CD4-positive, alpha-beta memory T cell (primary cell): ENCODE measurements at regions not wholly inside any gene's neighbourhood (a gene's known extent, or its start where the extent isn't known, plus 50 kb on each side); places are given as distances from the start of the nearest gene placed in this dataset.

ENCODE experiments used
- CTCF ChIA-PET: fragments of 350-600 bp; sonication (Branson Sonifier 250); formaldehyde crosslinking; loops from one replicate; lab custom pipeline; 2021; ENCODE audit warnings: inconsistent platforms; ENCODE audit not compliant: partially characterized antibody; lab: Charles Lee
- POLR2A ChIA-PET: fragments of 350-600 bp; sonication (Branson Sonifier 250); formaldehyde crosslinking; loops from one replicate; lab custom pipeline; 2021; ENCODE audit not compliant: partially characterized antibody; lab: Charles Lee
- DNase-seq, 5 donors: peaks; one replicate each; pipeline versions ENCODE4 v3.0.0 to v3.0.0-alpha.2; 2020 to 2022; ENCODE audit warnings: mixed read lengths in 1 of 5
- H3K27ac ChIP-seq: one replicate; pipeline ENCODE4 v1.7.0; 2013; ENCODE audit warnings: low read depth, low read length
- H3K27me3 ChIP-seq: 2 replicates; pipeline ENCODE4 v1.7.0; 2013; ENCODE audit warnings: mild to moderate bottlenecking, low read length, moderate library complexity; ENCODE audit not compliant: insufficient read depth
- H3K36me3 ChIP-seq: 2 replicates; pipeline ENCODE4 v1.7.0; 2013; ENCODE audit warnings: mild to moderate bottlenecking, low read length, moderate library complexity; ENCODE audit not compliant: insufficient read depth
- H3K4me1 ChIP-seq: 2 replicates; pipeline ENCODE4 v1.7.0; 2013; ENCODE audit warnings: mild to moderate bottlenecking, low read length, moderate library complexity; ENCODE audit not compliant: insufficient read depth
- H3K4me3 ChIP-seq, 2 donors: one replicate each; pipeline ENCODE4 v1.7.0; 2013; ENCODE audit warnings: low read length in 2 of 2, mild to moderate bottlenecking in 1 of 2
- H3K9me3 ChIP-seq, 2 donors: one replicate each; pipeline ENCODE4 v1.7.0; 2013; ENCODE audit warnings: low read length in 2 of 2, control low read depth in 1 of 2; ENCODE audit not compliant: control insufficient read depth in 1 of 2
- H3K27ac Mint-ChIP-seq, 7 donors: one replicate each; pipeline ENCODE4 v1.8.0; 2020 to 2021; ENCODE audit warnings: mixed read lengths in 7 of 7, mild to moderate bottlenecking in 6 of 7, inconsistent platforms in 3 of 7, moderate library complexity in 3 of 7
- H3K27me3 Mint-ChIP-seq, 2 donors: one replicate each; pipeline ENCODE4 v1.8.0; 2020 to 2021; ENCODE audit warnings: mixed read lengths in 2 of 2
- H3K36me3 Mint-ChIP-seq, 2 donors: one replicate each; pipeline ENCODE4 v1.8.0; 2020 to 2021; ENCODE audit warnings: mixed read lengths in 2 of 2, inconsistent platforms in 1 of 2, mild to moderate bottlenecking in 1 of 2
- H3K4me1 Mint-ChIP-seq, 4 donors: one replicate each; pipeline ENCODE4 v1.8.0; 2020 to 2021; ENCODE audit warnings: mixed read lengths in 4 of 4, mild to moderate bottlenecking in 1 of 4
- H3K4me3 Mint-ChIP-seq, 8 donors: one replicate each; pipeline ENCODE4 v1.8.0; 2020 to 2021; ENCODE audit warnings: mixed read lengths in 8 of 8, mild to moderate bottlenecking in 7 of 8, moderate library complexity in 6 of 8, inconsistent platforms in 3 of 8
- H3K9me3 Mint-ChIP-seq, 8 donors: one replicate each; pipeline ENCODE4 v1.8.0; 2020 to 2021; ENCODE audit warnings: mixed read lengths in 8 of 8, mild to moderate bottlenecking in 5 of 8, inconsistent platforms in 3 of 8, moderate library complexity in 1 of 8
- intact Hi-C: fragments of 100-400 bp; cut with micrococcal nuclease; formaldehyde crosslinking; loops from one replicate; pipeline ENCODE4 v1.15.1; 2023

DNA sequence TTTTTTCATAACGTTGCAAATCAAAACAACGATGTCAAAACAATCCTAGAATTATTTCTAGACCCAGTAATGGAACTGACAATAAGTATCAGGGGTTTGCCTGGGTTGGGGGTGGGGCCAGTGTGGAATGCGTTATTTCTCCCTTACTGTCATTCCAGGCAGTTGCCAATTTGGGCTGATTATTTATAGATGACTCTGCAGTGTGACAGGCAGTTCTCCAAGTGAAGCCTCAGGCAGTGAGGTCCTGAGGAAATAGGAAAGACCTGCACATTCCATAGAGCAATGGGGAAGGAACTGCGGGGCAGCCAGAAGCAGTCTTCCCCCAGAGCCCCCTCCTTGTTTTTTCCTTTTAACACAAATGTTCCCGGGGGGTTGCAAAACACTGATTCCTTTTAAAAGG, 179.0 kb downstream of the YTHDC2 start:
- intact Hi-C loops = no loop called here
- H3K27ac Mint-ChIP-seq = no peak overlapping the region
- H3K9me3 ChIP-seq = no peaks in the 10 kb centered on the region
- H3K9me3 Mint-ChIP-seq = peaks cover 0 to 1% (median 0%) of the 10 kb centered on the region in 8 donors
- H3K36me3 Mint-ChIP-seq = no peaks in the 10 kb centered on the region
- no peak overlapping the region for H3K27ac ChIP-seq
- ChIA-PET POLR2A (no interaction called here), CTCF (no interaction called here)
- DNase-seq = no peak
- peaks cover 30 to 43% of the 10 kb centered on the region in 2 donors for H3K27me3 Mint-ChIP-seq
- no peak overlapping the region for H3K4me3 ChIP-seq
- no peaks in the 10 kb centered on the region for H3K4me1 Mint-ChIP-seq
- H3K4me3 Mint-ChIP-seq = no peak overlapping the region
- no peaks in the 10 kb centered on the region for H3K27me3 ChIP-seq
- H3K4me1 ChIP-seq = no peaks in the 10 kb centered on the region
- no peaks in the 10 kb centered on the region for H3K36me3 ChIP-seq

GRCh38 chr5:113692891-113693457, 179.5 kb downstream of the YTHDC2 start:
- intact Hi-C loops = no loop called here
- no peaks in the 10 kb centered on the region for H3K9me3 ChIP-seq
- Mint-ChIP-seq H3K9me3 (peaks cover 0 to 3% (median 0%) of the 10 kb centered on the region in 8 donors), H3K4me3 (no peak overlapping the region), H3K27ac (no peak overlapping the region), H3K4me1 (no peaks in the 10 kb centered on the region), H3K27me3 (peaks cover 29 to 47% of the 10 kb centered on the region in 2 donors), H3K36me3 (no peaks in the 10 kb centered on the region)
- no peak for DNase-seq
- no peaks in the 10 kb centered on the region for H3K4me1 ChIP-seq
- ChIA-PET CTCF (no interaction called here), POLR2A (no interaction called here)
- no peak overlapping the region for H3K4me3 ChIP-seq
- no peaks in the 10 kb centered on the region for H3K27me3 ChIP-seq
- no peaks in the 10 kb centered on the region for H3K36me3 ChIP-seq
- H3K27ac ChIP-seq = no peak overlapping the region

DNA sequence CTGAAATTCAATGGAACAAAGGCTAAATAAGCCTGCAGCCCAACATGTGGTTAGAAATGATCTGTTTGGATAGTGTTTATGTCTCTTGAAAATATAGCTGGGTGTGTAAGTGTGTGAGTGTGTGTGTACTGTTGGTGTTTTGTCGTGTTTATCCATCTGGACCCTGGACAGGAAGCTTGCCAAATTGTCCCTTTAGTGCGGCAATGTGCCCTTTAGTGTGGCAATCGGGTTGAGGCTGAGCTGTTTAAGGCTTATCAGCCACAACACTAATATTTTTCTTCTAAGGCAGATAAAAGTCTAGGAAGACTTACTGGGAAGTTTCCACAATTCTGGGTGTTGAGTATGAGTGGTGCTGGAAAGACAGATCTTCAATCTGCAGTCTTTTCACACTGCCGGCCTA, 180.2 kb downstream of the YTHDC2 start:
- intact Hi-C loops = no loop called here
- POLR2A ChIA-PET = no interaction called here
- peaks cover 30 to 49% of the 10 kb centered on the region in 2 donors for H3K27me3 Mint-ChIP-seq
- H3K27ac Mint-ChIP-seq = no peak overlapping the region
- no peak for DNase-seq
- no peaks in the 10 kb centered on the region for H3K4me1 Mint-ChIP-seq
- CTCF ChIA-PET = no interaction called here
- Histone ChIP-seq H3K9me3 (no peaks in the 10 kb centered on the region), H3K36me3 (no peaks in the 10 kb centered on the region), H3K4me1 (no peaks in the 10 kb centered on the region), H3K27ac (no peak overlapping the region), H3K4me3 (no peak overlapping the region), H3K27me3 (no peaks in the 10 kb centered on the region)
- peaks cover 0 to 3% (median 0%) of the 10 kb centered on the region in 8 donors for H3K9me3 Mint-ChIP-seq
- no peaks in the 10 kb centered on the region for H3K36me3 Mint-ChIP-seq
- no peak overlapping the region for H3K4me3 Mint-ChIP-seq

DNA sequence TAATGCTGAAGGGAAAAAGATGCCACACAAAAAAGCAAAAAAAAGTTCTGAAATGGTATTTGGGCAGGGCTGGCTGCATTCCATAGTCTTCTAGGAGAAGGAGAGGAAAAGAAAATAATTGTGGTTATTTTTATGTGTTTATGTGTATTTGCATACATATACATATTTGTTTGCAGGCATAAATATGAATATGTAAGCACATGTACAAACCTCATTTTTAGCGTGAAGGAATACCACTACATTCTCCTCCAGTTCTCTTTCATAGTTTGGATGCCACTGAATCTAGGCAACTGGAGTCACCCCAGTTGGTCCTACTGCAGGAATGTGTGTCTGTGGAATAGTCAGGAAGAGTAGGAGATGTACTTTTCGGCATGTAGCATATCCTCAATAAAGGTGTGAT, 181.1 kb downstream of the YTHDC2 start:
- no peaks in the 10 kb centered on the region for H3K36me3 Mint-ChIP-seq
- no peak overlapping the region for H3K4me3 Mint-ChIP-seq
- peaks cover 26 to 44% of the 10 kb centered on the region in 2 donors for H3K27me3 Mint-ChIP-seq
- Histone ChIP-seq H3K27me3 (no peaks in the 10 kb centered on the region), H3K27ac (no peak overlapping the region), H3K4me1 (no peaks in the 10 kb centered on the region), H3K9me3 (no peaks in the 10 kb centered on the region), H3K4me3 (no peak overlapping the region), H3K36me3 (no peaks in the 10 kb centered on the region)
- H3K4me1 Mint-ChIP-seq = no peaks in the 10 kb centered on the region
- intact Hi-C loops = no loop called here
- no peak for DNase-seq
- ChIA-PET POLR2A (no interaction called here), CTCF (no interaction called here)
- peaks cover 0 to 3% (median 0%) of the 10 kb centered on the region in 8 donors for H3K9me3 Mint-ChIP-seq
- H3K27ac Mint-ChIP-seq = no peak overlapping the region

- Histone ChIP-seq H3K36me3 (no peaks in the 10 kb centered on the region), H3K4me1 (no peaks in the 10 kb centered on the region), H3K4me3 (no peak overlapping the region), H3K9me3 (no peaks in the 10 kb centered on the region), H3K27ac (no peak overlapping the region), H3K27me3 (no peaks in the 10 kb centered on the region)
- ChIA-PET CTCF (no interaction called here), POLR2A (no interaction called here)
- Mint-ChIP-seq H3K4me3 (no peak overlapping the region), H3K27ac (no peak overlapping the region), H3K4me1 (no peaks in the 10 kb centered on the region), H3K27me3 (peaks cover 2 to 6% of the 10 kb centered on the region in 2 donors), H3K36me3 (no peaks in the 10 kb centered on the region), H3K9me3 (peaks cover 5 to 32% (median 20%) of the 10 kb centered on the region in 8 donors)
- intact Hi-C loops = no loop called here
- no peak for DNase-seq
Measured at GRCh38 chr5:113703266-113703665, 189.8 kb downstream of the YTHDC2 start.

DNA sequence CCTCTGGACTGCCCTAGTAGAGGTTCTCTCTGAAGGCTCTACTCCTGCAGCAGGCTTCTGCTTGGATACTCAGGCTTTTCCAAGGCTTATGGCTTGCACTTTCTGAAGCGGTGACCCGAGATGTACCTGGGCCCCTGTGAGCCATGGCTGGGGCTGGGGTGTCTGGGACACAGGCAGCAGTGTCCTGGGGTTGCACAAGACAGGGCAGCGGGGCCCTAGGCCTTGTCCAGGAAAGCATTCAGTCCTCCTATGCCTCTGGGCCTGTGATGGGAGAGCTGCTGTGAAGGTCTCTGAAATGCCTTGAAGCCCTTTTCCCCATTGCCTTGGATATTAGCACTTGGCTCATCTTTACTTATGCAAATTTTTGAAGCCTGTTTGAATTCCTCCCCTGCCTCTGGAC, 192.2 kb downstream of the YTHDC2 start:
- ChIA-PET CTCF (no interaction called here), POLR2A (no interaction called here)
- intact Hi-C loops = no loop called here
- Mint-ChIP-seq H3K27ac (no peak overlapping the region), H3K36me3 (no peaks in the 10 kb centered on the region), H3K9me3 (peaks cover 5 to 32% (median 20%) of the 10 kb centered on the region in 8 donors), H3K4me1 (no peaks in the 10 kb centered on the region), H3K4me3 (no peak overlapping the region), H3K27me3 (peaks cover 0 to 5% of the 10 kb centered on the region in 2 donors)
- Histone ChIP-seq H3K27ac (no peak overlapping the region), H3K36me3 (no peaks in the 10 kb centered on the region), H3K4me1 (no peaks in the 10 kb centered on the region), H3K4me3 (no peak overlapping the region), H3K27me3 (no peaks in the 10 kb centered on the region), H3K9me3 (no peaks in the 10 kb centered on the region)
- no peak for DNase-seq

DNA sequence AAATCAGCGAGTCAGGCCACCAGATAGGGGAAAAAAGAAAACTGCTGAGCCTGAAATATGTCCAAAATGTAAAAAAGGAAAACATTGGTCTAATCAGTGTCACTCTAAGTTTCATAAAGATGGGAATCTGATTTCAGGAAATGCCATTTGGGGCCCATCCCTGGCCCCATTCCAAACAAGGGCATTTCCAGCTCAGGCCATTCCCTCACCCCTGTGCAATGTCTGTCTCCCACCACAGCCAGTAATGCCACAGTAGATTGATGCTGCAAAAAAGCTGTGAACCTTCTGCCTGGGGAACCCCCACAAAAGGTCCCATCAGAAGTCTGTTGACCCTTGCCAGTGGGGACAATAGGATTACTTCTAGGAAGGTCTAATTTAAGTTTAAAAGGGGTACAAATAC, 199.6 kb downstream of the YTHDC2 start:
- no peak overlapping the region for H3K4me3 ChIP-seq

More for the DNA sequence above, 199.6 kb downstream of the YTHDC2 start:
- Mint-ChIP-seq H3K27ac (no peak overlapping the region), H3K4me1 (no peaks in the 10 kb centered on the region), H3K9me3 (peaks cover 8 to 34% (median 29%) of the 10 kb centered on the region in 8 donors), H3K36me3 (peaks cover 0 to 2% of the 10 kb centered on the region in 2 donors), H3K4me3 (no peak overlapping the region), H3K27me3 (peaks cover 1 to 2% of the 10 kb centered on the region in 2 donors)
- peaks cover 0 to 2% of the 10 kb centered on the region in 2 donors for H3K9me3 ChIP-seq
- ChIA-PET POLR2A (no interaction called here), CTCF (no interaction called here)
- no peaks in the 10 kb centered on the region for H3K36me3 ChIP-seq
- H3K27me3 ChIP-seq = no peaks in the 10 kb centered on the region
- no peak for DNase-seq
- H3K4me1 ChIP-seq = no peaks in the 10 kb centered on the region
- intact Hi-C loops = no loop called here
- H3K27ac ChIP-seq = no peak overlapping the region
